Neural progenitor cell (in vitro differentiated cells): ENCODE measurements at regions not wholly inside any gene's neighbourhood (a gene's known extent, or its start where the extent isn't known, plus 50 kb on each side); places are given as distances from the start of the nearest gene placed in this dataset.
A peak's percentile ranks its signal among the peaks of the same experiment; 100 is the strongest.

Experiments used
- DNase-seq: peaks from one replicate; pipeline ENCODE4 v3.0.0-alpha.2; 2016; ENCODE audit warnings: low spot score
- H2AFZ ChIP-seq: fragments of 200-600 bp; sonication (generic); replicated peaks from 2 replicates; pipeline ENCODE4 v1.6.1; 2016; ENCODE audit warnings: antibody characterized with exemption
- H3F3A ChIP-seq: fragments of 200-600 bp; sonication (generic); 2 replicates; pipeline ENCODE4 v1.6.1; 2016; ENCODE audit warnings: antibody characterized with exemption, low read depth
- H3K27ac ChIP-seq: fragments of 200-600 bp; sonication (generic); 2 replicates; pipeline ENCODE4 v1.5.1; 2016; ENCODE audit warnings: mild to moderate bottlenecking
- H3K27me3 ChIP-seq: fragments of 200-600 bp; sonication (generic); 2 replicates; pipeline ENCODE4 v1.6.1; 2016; ENCODE audit warnings: mild to moderate bottlenecking, moderate library complexity
- H3K36me3 ChIP-seq: fragments of 200-600 bp; sonication (generic); 2 replicates; pipeline ENCODE4 v1.5.1; 2016
- H3K4me1 ChIP-seq: fragments of 200-600 bp; sonication (generic); 2 replicates; pipeline ENCODE4 v1.6.1; 2016; ENCODE audit warnings: mixed run types
- H3K4me2 ChIP-seq: fragments of 200-600 bp; sonication (generic); 2 replicates; pipeline ENCODE4 v1.6.1; 2016
- H3K4me3 ChIP-seq: fragments of 200-600 bp; sonication (generic); 2 replicates; pipeline ENCODE4 v1.5.1; 2016
- H3K79me2 ChIP-seq: fragments of 200-600 bp; sonication (generic); 2 replicates; pipeline ENCODE4 v1.6.1; 2016; ENCODE audit warnings: low read depth
- H3K9ac ChIP-seq: fragments of 200-600 bp; sonication (generic); 2 replicates; pipeline ENCODE4 v1.6.1; 2016
- H3K9me3 ChIP-seq: fragments of 200-600 bp; sonication (generic); 2 replicates; pipeline ENCODE4 v1.5.1; 2016; ENCODE audit warnings: low read depth
- H4K20me1 ChIP-seq: fragments of 200-600 bp; sonication (generic); 2 replicates; pipeline ENCODE4 v1.6.1; 2016; ENCODE audit warnings: low read depth
- H3K27ac Mint-ChIP-seq: 3 replicates; pipeline ENCODE4 v1.8.0; 2021; ENCODE audit warnings: mixed read lengths
- H3K27me3 Mint-ChIP-seq: 2 replicates; pipeline ENCODE4 v1.8.0; 2022; ENCODE audit warnings: low read depth, mild to moderate bottlenecking, inconsistent platforms, moderate library complexity, mixed read lengths; ENCODE audit not compliant: insufficient read depth
- H3K36me3 Mint-ChIP-seq: 3 replicates; pipeline ENCODE4 v1.8.0; 2021; ENCODE audit warnings: mixed read lengths
- H3K4me1 Mint-ChIP-seq: 3 replicates; pipeline ENCODE4 v1.8.0; 2021; ENCODE audit warnings: mixed read lengths
- H3K4me3 Mint-ChIP-seq: 3 replicates; pipeline ENCODE4 v1.8.0; 2021; ENCODE audit warnings: mild to moderate bottlenecking, moderate library complexity, mixed read lengths
- H3K9me3 Mint-ChIP-seq: 3 replicates; pipeline ENCODE4 v1.8.0; 2020; ENCODE audit warnings: mixed read lengths
- EZH2 ChIP-seq: fragments of 200-600 bp; sonication (generic); IDR thresholded peaks from 2 replicates; pipeline ENCODE4 v1.6.1; 2017; ENCODE audit warnings: antibody characterized with exemption, mild to moderate bottlenecking, moderate library complexity
- EZH2phosphoT487 ChIP-seq: fragments of 200-600 bp; sonication (generic); IDR thresholded peaks from 2 replicates; pipeline ENCODE4 v1.6.1; 2017; ENCODE audit warnings: antibody characterized with exemption
- TF ChIP-seq, protein P1 (sequence below): fragments of 200-600 bp; sonication (generic); IDR thresholded peaks from 2 replicates; pipeline ENCODE4 v1.5.1; 2017; ENCODE audit warnings: antibody characterized with exemption, mild to moderate bottlenecking

DNA sequence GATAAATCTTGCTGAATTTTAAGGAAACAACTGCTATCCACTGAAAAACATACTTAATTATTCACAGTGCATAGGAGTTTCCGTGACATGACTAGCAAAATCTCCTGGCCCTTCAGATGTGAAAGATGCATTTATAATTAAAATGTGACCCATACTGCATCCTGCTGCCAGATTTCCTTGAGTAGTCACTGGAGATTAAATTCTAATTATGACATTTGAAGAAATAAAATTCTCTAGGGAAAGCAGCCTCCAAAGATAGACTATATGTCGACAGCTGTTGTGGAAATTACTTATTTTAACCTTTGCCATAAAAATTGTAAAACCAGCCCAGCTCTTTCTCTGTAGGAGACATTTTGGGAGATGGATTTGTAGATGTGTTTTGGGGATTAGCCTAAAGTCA lies 193.6 kb upstream of the SMC2 start:
- no peak overlapping the region for H3K4me2 ChIP-seq
- no peaks in the 10 kb centered on the region for H3K79me2 ChIP-seq
- H3K36me3 ChIP-seq, result no peaks in the 10 kb centered on the region
- H3K4me3 Mint-ChIP-seq, result no peak overlapping the region
- no peak overlapping the region for H3K9ac ChIP-seq
- H3K9me3 ChIP-seq, result no peaks in the 10 kb centered on the region
- no peaks in the 10 kb centered on the region for H4K20me1 ChIP-seq
- H3K4me1 ChIP-seq, result no peaks in the 10 kb centered on the region
- H3K9me3 Mint-ChIP-seq, result no peaks in the 10 kb centered on the region
- DNase-seq, result no peak
- H3K36me3 Mint-ChIP-seq, result no peaks in the 10 kb centered on the region
- no peak overlapping the region for H3K4me3 ChIP-seq
- H2AFZ ChIP-seq, result no peak overlapping the region
- no peaks in the 10 kb centered on the region for H3K27me3 Mint-ChIP-seq
- H3K27ac Mint-ChIP-seq, result no peak overlapping the region
- TF ChIP-seq, protein P1, sequence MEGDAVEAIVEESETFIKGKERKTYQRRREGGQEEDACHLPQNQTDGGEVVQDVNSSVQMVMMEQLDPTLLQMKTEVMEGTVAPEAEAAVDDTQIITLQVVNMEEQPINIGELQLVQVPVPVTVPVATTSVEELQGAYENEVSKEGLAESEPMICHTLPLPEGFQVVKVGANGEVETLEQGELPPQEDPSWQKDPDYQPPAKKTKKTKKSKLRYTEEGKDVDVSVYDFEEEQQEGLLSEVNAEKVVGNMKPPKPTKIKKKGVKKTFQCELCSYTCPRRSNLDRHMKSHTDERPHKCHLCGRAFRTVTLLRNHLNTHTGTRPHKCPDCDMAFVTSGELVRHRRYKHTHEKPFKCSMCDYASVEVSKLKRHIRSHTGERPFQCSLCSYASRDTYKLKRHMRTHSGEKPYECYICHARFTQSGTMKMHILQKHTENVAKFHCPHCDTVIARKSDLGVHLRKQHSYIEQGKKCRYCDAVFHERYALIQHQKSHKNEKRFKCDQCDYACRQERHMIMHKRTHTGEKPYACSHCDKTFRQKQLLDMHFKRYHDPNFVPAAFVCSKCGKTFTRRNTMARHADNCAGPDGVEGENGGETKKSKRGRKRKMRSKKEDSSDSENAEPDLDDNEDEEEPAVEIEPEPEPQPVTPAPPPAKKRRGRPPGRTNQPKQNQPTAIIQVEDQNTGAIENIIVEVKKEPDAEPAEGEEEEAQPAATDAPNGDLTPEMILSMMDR, result no peak
- no peak for TF ChIP-seq EZH2phosphoT487
- TF ChIP-seq EZH2, result no peak
- no peak overlapping the region for H3K27ac ChIP-seq
- no peaks in the 10 kb centered on the region for H3F3A ChIP-seq
- no peaks in the 10 kb centered on the region for H3K27me3 ChIP-seq
- peaks cover 7% of the 10 kb centered on the region for H3K4me1 Mint-ChIP-seq

DNA sequence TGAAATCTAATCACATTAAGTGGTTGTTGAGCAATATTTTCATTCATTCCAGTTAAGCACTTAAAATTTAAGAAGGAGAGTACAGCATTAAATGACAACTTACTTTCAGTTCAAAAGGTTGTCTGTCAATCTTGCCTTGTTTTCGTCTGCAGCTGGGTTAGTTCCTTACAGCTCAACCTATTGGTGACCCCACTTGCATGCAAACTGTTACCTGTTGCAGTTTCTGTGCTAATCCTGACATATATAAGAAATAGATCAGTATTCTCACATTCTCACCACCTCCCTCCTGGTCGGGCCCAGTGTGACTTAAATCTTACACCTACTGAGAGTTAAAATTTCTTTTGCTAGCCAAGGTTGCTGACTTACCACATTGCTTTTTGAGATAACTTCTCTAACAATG lies 191.8 kb upstream of the SMC2 start:
- Mint-ChIP-seq H3K27ac (no peak overlapping the region), H3K4me1 (peaks cover 7% of the 10 kb centered on the region), H3K9me3 (no peaks in the 10 kb centered on the region), H3K36me3 (no peaks in the 10 kb centered on the region), H3K4me3 (no peak overlapping the region), H3K27me3 (no peaks in the 10 kb centered on the region)
- DNase-seq, result no peak
- H3K27me3 ChIP-seq, result no peaks in the 10 kb centered on the region
- H3K4me3 ChIP-seq, result no peak overlapping the region
- no peak overlapping the region for H3K9ac ChIP-seq
- no peaks in the 10 kb centered on the region for H3F3A ChIP-seq
- no peak overlapping the region for H3K27ac ChIP-seq
- no peaks in the 10 kb centered on the region for H3K79me2 ChIP-seq
- H3K4me1 ChIP-seq, result no peaks in the 10 kb centered on the region
- H3K36me3 ChIP-seq, result no peaks in the 10 kb centered on the region
- no peaks in the 10 kb centered on the region for H3K9me3 ChIP-seq
- H4K20me1 ChIP-seq, result no peaks in the 10 kb centered on the region
- H3K4me2 ChIP-seq, result no peak overlapping the region
- no peak overlapping the region for H2AFZ ChIP-seq
- TF ChIP-seq, protein P1, result no peak
- TF ChIP-seq EZH2 (no peak), EZH2phosphoT487 (no peak)

DNA sequence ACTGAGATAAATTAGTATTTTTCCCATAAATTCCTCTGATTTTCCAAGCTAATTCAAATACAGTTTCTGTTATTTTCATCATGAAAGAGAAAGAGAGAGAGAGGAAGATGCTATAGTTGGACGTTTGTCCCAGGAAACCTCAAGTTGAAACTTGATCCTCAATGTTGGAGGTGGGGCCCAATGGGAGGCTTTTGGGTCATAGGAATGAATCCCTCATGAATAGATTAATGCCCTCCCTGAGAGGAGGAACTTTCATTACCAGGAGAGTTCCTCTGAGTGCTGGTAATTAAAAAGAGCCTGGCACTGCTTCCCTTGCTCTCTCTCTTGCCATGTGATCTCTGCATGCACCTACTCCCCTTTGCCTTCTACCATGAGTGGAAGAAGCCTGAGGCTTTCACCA lies 189.9 kb upstream of the SMC2 start:
- H3K9me3 Mint-ChIP-seq, result no peaks in the 10 kb centered on the region
- H4K20me1 ChIP-seq, result no peaks in the 10 kb centered on the region
- peak; percentile 1 for DNase-seq
- no peak overlapping the region for H2AFZ ChIP-seq
- H3K9me3 ChIP-seq, result no peaks in the 10 kb centered on the region
- no peaks in the 10 kb centered on the region for H3K27me3 Mint-ChIP-seq
- H3K36me3 ChIP-seq, result no peaks in the 10 kb centered on the region
- H3K27ac ChIP-seq, result no peak overlapping the region
- no peaks in the 10 kb centered on the region for H3F3A ChIP-seq
- no peaks in the 10 kb centered on the region for H3K4me1 ChIP-seq
- peaks cover 7% of the 10 kb centered on the region for H3K4me1 Mint-ChIP-seq
- no peak overlapping the region for H3K4me2 ChIP-seq
- no peaks in the 10 kb centered on the region for H3K36me3 Mint-ChIP-seq
- TF ChIP-seq EZH2 (no peak), EZH2phosphoT487 (no peak)
- TF ChIP-seq, protein P1, result no peak
- no peak overlapping the region for H3K27ac Mint-ChIP-seq
- no peak overlapping the region for H3K9ac ChIP-seq
- H3K4me3 Mint-ChIP-seq, result no peak overlapping the region
- H3K4me3 ChIP-seq, result no peak overlapping the region
- no peaks in the 10 kb centered on the region for H3K79me2 ChIP-seq
- no peaks in the 10 kb centered on the region for H3K27me3 ChIP-seq

DNA sequence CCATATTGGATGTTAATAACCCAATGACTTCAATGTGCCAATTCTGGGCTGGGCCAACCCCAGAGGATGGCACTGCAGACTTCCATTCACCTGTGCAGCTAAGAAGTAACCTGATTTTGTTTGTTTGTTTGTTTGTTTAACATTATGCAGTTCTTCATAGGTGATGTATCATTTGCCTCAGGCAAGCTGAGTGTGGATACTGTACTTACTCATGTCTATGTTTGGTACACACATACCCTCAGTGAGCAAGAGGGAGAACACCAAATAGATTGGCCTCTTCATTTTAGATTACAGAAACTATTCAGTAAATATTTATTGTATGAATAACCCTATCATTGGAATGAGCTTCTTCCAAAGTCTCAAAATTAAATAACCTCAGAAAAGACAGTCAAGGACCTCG lies 180.2 kb upstream of the SMC2 start:
- H3K4me2 ChIP-seq, result no peak overlapping the region
- no peak overlapping the region for H3K4me3 Mint-ChIP-seq
- H3K9me3 ChIP-seq, result no peaks in the 10 kb centered on the region
- H3K9me3 Mint-ChIP-seq, result no peaks in the 10 kb centered on the region
- no peak overlapping the region for H2AFZ ChIP-seq
- H3F3A ChIP-seq, result no peaks in the 10 kb centered on the region
- H3K4me3 ChIP-seq, result no peak overlapping the region
- no peaks in the 10 kb centered on the region for H3K36me3 ChIP-seq
- H3K27ac ChIP-seq, result no peak overlapping the region
- H3K9ac ChIP-seq, result no peak overlapping the region
- H3K4me1 ChIP-seq, result no peaks in the 10 kb centered on the region
- no peaks in the 10 kb centered on the region for H3K36me3 Mint-ChIP-seq
- H3K27ac Mint-ChIP-seq, result no peak overlapping the region
- H3K79me2 ChIP-seq, result no peaks in the 10 kb centered on the region
- DNase-seq, result no peak
- TF ChIP-seq EZH2, result no peak
- no peak for TF ChIP-seq EZH2phosphoT487
- TF ChIP-seq, protein P1, result no peak
- no peaks in the 10 kb centered on the region for H3K27me3 Mint-ChIP-seq
- H4K20me1 ChIP-seq, result no peaks in the 10 kb centered on the region
- no peaks in the 10 kb centered on the region for H3K27me3 ChIP-seq
- no peaks in the 10 kb centered on the region for H3K4me1 Mint-ChIP-seq
